ENCODE measurements at regions not wholly inside any gene's neighbourhood (a gene's known extent, or its start where the extent isn't known, plus 50 kb on each side); places are given as distances from the start of the nearest gene placed in this dataset.

- DNase-seq (ENCODE audit: low spot score), result no peak
Observed at GRCh38 chr1:11338284-11338924, 65.4 kb downstream of the UBIAD1 start.

- peak; percentile 76 for DNase-seq (ENCODE audit: low spot score)
Observed at GRCh38 chr1:11339346-11340232, 66.6 kb downstream of the UBIAD1 start.

- no peak for DNase-seq (ENCODE audit: low spot score)
Observed at GRCh38 chr1:11340233-11340632, 67.2 kb downstream of the UBIAD1 start.

GRCh38 chr1:11341901-11342552, 69.0 kb downstream of the UBIAD1 start:
- no peak for DNase-seq (ENCODE audit: low spot score)

- DNase-seq (ENCODE audit: low spot score), result no peak
Observed at GRCh38 chr1:11342621-11343032, 69.6 kb downstream of the UBIAD1 start.

GRCh38 chr1:11345971-11346715, 73.1 kb downstream of the UBIAD1 start:
- no peak for DNase-seq (ENCODE audit: low spot score)

GRCh38 chr1:11350265-11350664, 77.3 kb downstream of the UBIAD1 start:
- DNase-seq (ENCODE audit: low spot score), result no peak

- no peak for DNase-seq (ENCODE audit: low spot score)
Observed at GRCh38 chr1:11352058-11352715, 79.2 kb downstream of the UBIAD1 start.

- DNase-seq (ENCODE audit: low spot score), result no peak
Observed at GRCh38 chr1:11352816-11353799, 80.1 kb downstream of the UBIAD1 start.

GRCh38 chr1:11354893-11355553, 82.0 kb downstream of the UBIAD1 start:
- peak; percentile 64 for DNase-seq (ENCODE audit: low spot score)

- peak; percentile 78 for DNase-seq (ENCODE audit: low spot score)
Observed at GRCh38 chr1:11355559-11356475, 82.8 kb downstream of the UBIAD1 start.

GRCh38 chr1:11357276-11357675, 84.3 kb downstream of the UBIAD1 start:
- DNase-seq (ENCODE audit: low spot score), result no peak

GRCh38 chr1:11358984-11359383, 86.0 kb downstream of the UBIAD1 start:
- no peak for DNase-seq (ENCODE audit: low spot score)

GRCh38 chr1:11362547-11363021, 89.6 kb downstream of the UBIAD1 start:
- DNase-seq (ENCODE audit: low spot score), result no peak

- no peak for DNase-seq (ENCODE audit: low spot score)
Observed at GRCh38 chr1:11364170-11364569, 91.2 kb downstream of the UBIAD1 start.

- no peak for DNase-seq (ENCODE audit: low spot score)
Observed at GRCh38 chr1:11365744-11366387, 92.9 kb downstream of the UBIAD1 start.

- DNase-seq (ENCODE audit: low spot score), result no peak
Observed at GRCh38 chr1:11373029-11373894, 100.3 kb downstream of the UBIAD1 start.

Measured in ecto neural progenitor cell (in vitro differentiated cells).